ENCODE measurements at regions not wholly inside any gene's neighbourhood (a gene's known extent, or its start where the extent isn't known, plus 50 kb on each side); places are given as distances from the start of the nearest gene placed in this dataset.
"Not testable (repeated sequence)": the region's sequence is repeated elsewhere in the genome, so short reads cannot be mapped to it uniquely, and the experiment has no call there.

DNA sequence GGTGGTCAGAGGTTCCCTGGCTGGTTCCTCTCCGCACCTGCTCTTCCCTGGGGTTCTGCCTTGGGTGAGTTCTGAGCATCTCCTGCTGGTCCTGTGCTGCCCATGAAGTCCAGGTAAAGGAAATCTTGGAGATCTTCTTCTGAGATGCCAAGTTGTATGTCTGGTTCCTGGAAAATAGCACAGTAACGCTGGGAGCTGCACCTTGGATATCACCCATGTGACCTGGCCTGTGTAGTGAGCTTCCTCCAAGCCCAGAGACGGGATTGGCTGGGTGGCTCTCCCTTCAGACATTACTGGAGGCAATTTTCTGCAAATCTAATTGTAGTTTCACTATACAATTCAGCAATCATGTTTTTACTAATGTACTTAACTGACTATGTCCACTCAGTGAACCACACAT is 1281.1 kb downstream of the TMEM121 start:
- TF ChIP-seq CTCF (IDR thresholded peaks at IDR 0.05; ENCODE audit: control extremely low read depth, extremely low read depth), result no peak
- H3K36me3 ChIP-seq (ENCODE audit: control insufficient read depth in 4 of 4, insufficient read depth in 4 of 4, low read length in 4 of 4), result no peaks in the 10 kb centered on the region
- H3K9me3 ChIP-seq (ENCODE audit: control insufficient read depth in 4 of 4, insufficient read depth in 3 of 4, low read length in 3 of 4), result peaks cover 0 to 5% (median 2%) of the 10 kb centered on the region in 4 donors
- DNase-seq (no peak), ATAC-seq (ENCODE audit: insufficient read depth, low FRiP score) (no peak)
- H3K4me3 ChIP-seq, result no peak overlapping the region
- WGBS, 2 donors, result 54 to 69% methylated on average over 3 of the region's 3 CpGs
- H3K4me1 ChIP-seq (ENCODE audit: control insufficient read depth in 5 of 5, insufficient read depth in 5 of 5, low read length in 5 of 5), result no peaks in the 10 kb centered on the region
- H3K9ac ChIP-seq (ENCODE audit: insufficient read depth in 1 of 2, low read length in 2 of 2), result no peak overlapping the region
- no peaks in the 10 kb centered on the region for H3K27me3 ChIP-seq (ENCODE audit: control insufficient read depth in 3 of 3, insufficient read depth in 3 of 3, low read length in 2 of 3)
- H3K27ac ChIP-seq (ENCODE audit: low read depth in 1 of 2, low read length in 1 of 2), result no peak overlapping the region

DNA sequence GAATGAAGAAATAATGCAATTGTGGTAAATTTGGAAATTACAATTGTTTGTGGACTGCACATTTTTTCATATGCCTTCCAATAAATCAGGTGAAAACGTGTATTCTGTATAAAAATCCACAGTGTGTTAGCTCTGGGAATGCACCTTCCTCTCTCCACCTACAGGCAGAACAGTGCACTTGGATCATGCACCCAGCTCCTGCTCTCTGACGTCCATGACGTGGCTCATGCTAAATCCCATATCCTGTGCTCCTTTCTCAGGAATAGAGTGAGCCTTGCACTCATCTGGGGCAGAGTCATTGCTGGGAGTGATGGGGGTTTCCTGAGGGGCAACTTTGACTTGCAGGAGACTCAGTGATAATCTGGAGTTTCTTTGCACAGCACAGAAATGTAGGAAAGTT is 1282.1 kb downstream of the TMEM121 start:
- no peaks in the 10 kb centered on the region for H3K4me1 ChIP-seq (ENCODE audit: control insufficient read depth in 5 of 5, insufficient read depth in 5 of 5, low read length in 5 of 5)
- H3K4me3 ChIP-seq, result no peak overlapping the region
- TF ChIP-seq CTCF (IDR thresholded peaks at IDR 0.05; ENCODE audit: control extremely low read depth, extremely low read depth), result no peak
- WGBS, 2 donors, result 38 to 60% methylated on average over 3 of the region's 3 CpGs
- no peak overlapping the region for H3K9ac ChIP-seq (ENCODE audit: insufficient read depth in 1 of 2, low read length in 2 of 2)
- H3K27ac ChIP-seq (ENCODE audit: low read depth in 1 of 2, low read length in 1 of 2), result no peak overlapping the region
- H3K9me3 ChIP-seq (ENCODE audit: control insufficient read depth in 4 of 4, insufficient read depth in 3 of 4, low read length in 3 of 4), result peaks cover 0 to 5% (median 2%) of the 10 kb centered on the region in 4 donors
- no peaks in the 10 kb centered on the region for H3K36me3 ChIP-seq (ENCODE audit: control insufficient read depth in 4 of 4, insufficient read depth in 4 of 4, low read length in 4 of 4)
- DNase-seq (no peak), ATAC-seq (ENCODE audit: insufficient read depth, low FRiP score) (no peak)
- no peaks in the 10 kb centered on the region for H3K27me3 ChIP-seq (ENCODE audit: control insufficient read depth in 3 of 3, insufficient read depth in 3 of 3, low read length in 2 of 3)

DNA sequence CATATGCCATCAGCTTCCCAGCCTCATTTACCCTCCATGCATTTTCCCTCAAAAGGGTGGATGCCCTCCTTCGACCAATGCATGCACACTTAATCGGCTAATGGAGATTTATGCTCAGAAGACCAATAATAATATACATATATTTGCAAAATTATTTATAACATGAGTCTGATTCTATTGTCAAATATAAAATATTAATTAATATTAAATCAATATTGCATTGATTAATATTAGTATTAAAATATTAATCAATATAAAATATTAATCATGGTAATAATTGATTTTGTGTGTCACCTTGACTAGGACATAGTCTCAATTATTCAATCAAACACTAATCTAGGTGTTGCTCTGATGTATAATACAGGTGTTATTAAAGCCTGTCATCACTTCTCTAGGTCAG is 1282.5 kb downstream of the TMEM121 start:
- no peak overlapping the region for H3K9ac ChIP-seq (ENCODE audit: insufficient read depth in 1 of 2, low read length in 2 of 2)
- DNase-seq, result no peak
- 88 to 94% methylated on average over 2 of the region's 2 CpGs for WGBS, 2 donors
- no peaks in the 10 kb centered on the region for H3K4me1 ChIP-seq (ENCODE audit: control insufficient read depth in 5 of 5, insufficient read depth in 5 of 5, low read length in 5 of 5)
- H3K27me3 ChIP-seq (ENCODE audit: control insufficient read depth in 3 of 3, insufficient read depth in 3 of 3, low read length in 2 of 3), result no peaks in the 10 kb centered on the region
- no peak overlapping the region for H3K27ac ChIP-seq (ENCODE audit: low read depth in 1 of 2, low read length in 1 of 2)
- no peak for ATAC-seq (ENCODE audit: insufficient read depth, low FRiP score)
- H3K9me3 ChIP-seq (ENCODE audit: control insufficient read depth in 4 of 4, insufficient read depth in 3 of 4, low read length in 3 of 4), result peaks cover 0 to 5% (median 2%) of the 10 kb centered on the region in 4 donors
- no peaks in the 10 kb centered on the region for H3K36me3 ChIP-seq (ENCODE audit: control insufficient read depth in 4 of 4, insufficient read depth in 4 of 4, low read length in 4 of 4)
- no peak overlapping the region for H3K4me3 ChIP-seq
- no peak for TF ChIP-seq CTCF (IDR thresholded peaks at IDR 0.05; ENCODE audit: control extremely low read depth, extremely low read depth)

DNA sequence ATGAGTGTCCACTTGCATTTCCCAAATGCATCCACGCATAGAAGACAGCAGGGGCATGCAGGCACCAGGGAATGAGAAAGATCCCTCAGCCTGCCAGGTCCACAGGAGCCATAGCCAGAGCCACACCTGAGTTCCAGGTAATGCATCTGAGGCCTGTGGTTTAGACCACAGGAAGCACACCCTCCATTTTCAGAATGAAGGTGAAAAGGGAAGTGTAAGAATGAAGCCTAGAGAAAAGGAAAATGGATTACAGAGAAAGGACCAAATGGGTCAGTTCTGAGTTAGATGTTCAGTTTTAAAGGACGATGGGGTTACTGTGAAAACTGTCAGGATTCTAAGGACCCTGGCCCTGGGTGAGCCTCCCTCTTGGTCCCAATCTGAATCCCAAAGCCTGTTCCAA is 1283.2 kb downstream of the TMEM121 start:
- no peak overlapping the region for H3K27ac ChIP-seq (ENCODE audit: low read depth in 1 of 2, low read length in 1 of 2)
- no peaks in the 10 kb centered on the region for H3K4me1 ChIP-seq (ENCODE audit: control insufficient read depth in 5 of 5, insufficient read depth in 5 of 5, low read length in 5 of 5)
- no peaks in the 10 kb centered on the region for H3K27me3 ChIP-seq (ENCODE audit: control insufficient read depth in 3 of 3, insufficient read depth in 3 of 3, low read length in 2 of 3)
- no peak overlapping the region for H3K4me3 ChIP-seq
- no peak for DNase-seq
- no peak for TF ChIP-seq CTCF (IDR thresholded peaks at IDR 0.05; ENCODE audit: control extremely low read depth, extremely low read depth)
- WGBS, 2 donors, result 62 to 76% methylated on average over 2 of the region's 2 CpGs
- H3K9me3 ChIP-seq (ENCODE audit: control insufficient read depth in 4 of 4, insufficient read depth in 3 of 4, low read length in 3 of 4), result peaks cover 0 to 7% (median 2%) of the 10 kb centered on the region in 4 donors
- H3K9ac ChIP-seq (ENCODE audit: insufficient read depth in 1 of 2, low read length in 2 of 2), result no peak overlapping the region
- ATAC-seq (ENCODE audit: insufficient read depth, low FRiP score), result no peak
- H3K36me3 ChIP-seq (ENCODE audit: control insufficient read depth in 4 of 4, insufficient read depth in 4 of 4, low read length in 4 of 4), result no peaks in the 10 kb centered on the region

DNA sequence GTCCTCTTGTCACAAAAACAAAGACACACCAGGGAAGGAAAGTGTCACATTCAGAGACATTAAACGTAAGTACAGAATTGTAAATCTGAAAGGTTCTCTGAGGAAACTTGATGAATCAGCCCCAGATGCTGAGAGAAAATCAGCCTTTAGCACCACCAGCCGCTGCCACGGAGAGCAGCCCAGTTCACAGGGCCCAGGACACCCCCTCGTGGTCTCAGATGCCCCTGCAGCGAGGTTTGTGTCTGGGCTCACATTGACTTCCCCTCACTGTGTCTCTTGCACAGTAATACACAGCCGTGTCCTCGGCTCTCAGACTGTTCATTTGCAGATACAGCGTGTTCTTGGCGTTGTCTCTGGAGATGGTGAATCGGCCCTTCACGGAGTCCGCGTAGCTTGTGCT is 1283.8 kb downstream of the TMEM121 start:
- not testable (repeated sequence) for H3K9ac ChIP-seq (ENCODE audit: insufficient read depth in 1 of 2, low read length in 2 of 2); H3K9me3 ChIP-seq (ENCODE audit: control insufficient read depth in 4 of 4, insufficient read depth in 3 of 4, low read length in 3 of 4); H3K27me3 ChIP-seq (ENCODE audit: control insufficient read depth in 3 of 3, insufficient read depth in 3 of 3, low read length in 2 of 3); ATAC-seq (ENCODE audit: insufficient read depth, low FRiP score); H3K4me1 ChIP-seq (ENCODE audit: control insufficient read depth in 5 of 5, insufficient read depth in 5 of 5, low read length in 5 of 5); H3K27ac ChIP-seq (ENCODE audit: low read depth in 1 of 2, low read length in 1 of 2); H3K36me3 ChIP-seq (ENCODE audit: control insufficient read depth in 4 of 4, insufficient read depth in 4 of 4, low read length in 4 of 4); DNase-seq; H3K4me3 ChIP-seq
- 66 to 68% methylated on average over 13 of the region's 13 CpGs for WGBS, 2 donors
